GM23338 (cell line): ENCODE measurements at regions not wholly inside any gene's neighbourhood (a gene's known extent, or its start where the extent isn't known, plus 50 kb on each side); places are given as distances from the start of the nearest gene placed in this dataset.

Experiments used
- ATAC-seq: fragments of 200-7000 bp; cut with Tn5 transposase; 3 replicates; pipeline ENCODE4 v1.9.1; 2020
- DNase-seq: peaks from one replicate; pipeline ENCODE4 v3.0.0-alpha.2; 2015; ENCODE audit warnings: low spot score
- H2AFZ ChIP-seq: fragments of 200-600 bp; sonication (generic); 2 replicates; pipeline ENCODE4 v1.8.0; 2016; ENCODE audit warnings: antibody characterized with exemption, mild to moderate bottlenecking, moderate library complexity
- H3F3A ChIP-seq: fragments of 200-600 bp; sonication (generic); replicated peaks from 2 replicates; pipeline ENCODE4 v1.8.0; 2017; ENCODE audit warnings: antibody characterized with exemption, mixed run types, low read depth
- H3K27ac ChIP-seq: fragments of 200-600 bp; sonication (generic); 2 replicates; pipeline ENCODE4 v1.6.1; 2016; ENCODE audit warnings: low read depth
- H3K27me3 ChIP-seq: fragments of 200-600 bp; sonication (generic); 2 replicates; pipeline ENCODE4 v1.8.0; 2016; ENCODE audit warnings: mild to moderate bottlenecking, mixed run types, moderate library complexity; ENCODE audit not compliant: insufficient read depth
- H3K36me3 ChIP-seq: fragments of 200-600 bp; sonication (generic); 2 replicates; pipeline ENCODE4 v1.8.0; 2016; ENCODE audit warnings: mild to moderate bottlenecking; ENCODE audit not compliant: insufficient read depth
- H3K4me1 ChIP-seq: fragments of 200-600 bp; sonication (generic); 2 replicates; pipeline ENCODE4 v1.8.0; 2016; ENCODE audit warnings: mild to moderate bottlenecking, moderate library complexity; ENCODE audit not compliant: insufficient read depth
- H3K4me2 ChIP-seq: fragments of 200-600 bp; sonication (generic); 2 replicates; pipeline ENCODE4 v1.7.1; 2017; ENCODE audit warnings: mixed run types
- H3K4me3 ChIP-seq: fragments of 200-600 bp; sonication (generic); 2 replicates; pipeline ENCODE4 v1.6.1; 2016; ENCODE audit warnings: mixed run types
- H3K79me2 ChIP-seq: fragments of 200-600 bp; sonication (generic); replicated peaks from 2 replicates; pipeline ENCODE4 v1.8.0; 2017; ENCODE audit warnings: mild to moderate bottlenecking; ENCODE audit not compliant: insufficient read depth
- H3K9me2 ChIP-seq: fragments of 200-600 bp; sonication (generic); 2 replicates; pipeline ENCODE4 v1.8.0; 2017; ENCODE audit not compliant: insufficient read depth
- H4K20me1 ChIP-seq: fragments of 200-600 bp; sonication (generic); replicated peaks from 2 replicates; pipeline ENCODE4 v1.8.0; 2017; ENCODE audit warnings: mild to moderate bottlenecking; ENCODE audit not compliant: insufficient read depth
- H3K27ac Mint-ChIP-seq: 2 replicates; pipeline ENCODE4 v1.8.0; 2020; ENCODE audit warnings: inconsistent platforms, mild to moderate bottlenecking, moderate library complexity, mixed read lengths
- H3K27me3 Mint-ChIP-seq: 3 replicates; pipeline ENCODE4 v1.8.0; 2022; ENCODE audit warnings: low read depth, mild to moderate bottlenecking, moderate library complexity, mixed read lengths, inconsistent platforms; ENCODE audit not compliant: insufficient read depth, poor library complexity
- H3K36me3 Mint-ChIP-seq: 3 replicates; pipeline ENCODE4 v1.8.0; 2021; ENCODE audit warnings: low read depth, mild to moderate bottlenecking, inconsistent platforms, moderate library complexity, mixed read lengths
- H3K4me1 Mint-ChIP-seq: 3 replicates; pipeline ENCODE4 v1.8.0; 2020; ENCODE audit warnings: mild to moderate bottlenecking, inconsistent platforms, mixed read lengths
- H3K4me3 Mint-ChIP-seq: 3 replicates; pipeline ENCODE4 v1.8.0; 2021; ENCODE audit warnings: moderate library complexity, mild to moderate bottlenecking, inconsistent platforms, mixed read lengths
- H3K9me3 Mint-ChIP-seq: 3 replicates; pipeline ENCODE4 v1.8.0; 2020; ENCODE audit warnings: moderate library complexity, mild to moderate bottlenecking, inconsistent platforms, mixed read lengths
- CREB1 ChIP-seq: fragments of 250-450 bp; sonication (Bioruptor Pico); IDR thresholded peaks from 2 replicates; pipeline ENCODE4 v1.5.0; 2020; ENCODE audit warnings: low read depth, mild to moderate bottlenecking, moderate library complexity
- CTCF ChIP-seq, 2 experiments: fragments of 200-600 bp in 1 of 2; sonication (generic) in 1 of 2; conservative IDR thresholded peaks; 2 replicates each; pipeline versions ENCODE4 v1.5.1 to v1.6.1; 2016 to 2017; ENCODE audit warnings: antibody characterized with exemption in 2 of 2, low read depth in 2 of 2, mild to moderate bottlenecking in 2 of 2, moderate library complexity in 1 of 2
- ETS1 ChIP-seq: IDR thresholded peaks from 2 replicates; pipeline ENCODE4 v1.6.1; 2016; ENCODE audit warnings: antibody characterized with exemption
- EZH2 ChIP-seq: fragments of 200-600 bp; sonication (generic); IDR thresholded peaks from one replicate; pipeline ENCODE4 v1.8.0; 2017; ENCODE audit warnings: antibody characterized with exemption, mild to moderate bottlenecking, low read depth; ENCODE audit not compliant: unreplicated experiment
- EZH2phosphoT487 ChIP-seq: fragments of 200-600 bp; sonication (generic); IDR thresholded peaks from one replicate; pipeline ENCODE4 v1.8.1; 2018; ENCODE audit warnings: antibody characterized with exemption; ENCODE audit not compliant: unreplicated experiment
- JUNB ChIP-seq: IDR thresholded peaks from one replicate; pipeline ENCODE4 v1.6.1; 2016; ENCODE audit warnings: antibody characterized with exemption; ENCODE audit not compliant: unreplicated experiment
- NANOG ChIP-seq: IDR thresholded peaks from 2 replicates; pipeline ENCODE4 v1.6.1; 2016; ENCODE audit warnings: antibody characterized with exemption, borderline replicate concordance
- POLR2AphosphoS5 ChIP-seq: IDR thresholded peaks from 2 replicates; pipeline ENCODE4 v1.6.1; 2016; ENCODE audit warnings: antibody characterized with exemption, low read depth
- REST ChIP-seq: IDR thresholded peaks from one replicate; pipeline ENCODE4 v1.6.1; 2018; ENCODE audit warnings: antibody characterized with exemption; ENCODE audit not compliant: unreplicated experiment
- STAT1 ChIP-seq: IDR thresholded peaks from one replicate; pipeline ENCODE4 v1.6.1; 2016; ENCODE audit warnings: antibody characterized with exemption; ENCODE audit not compliant: unreplicated experiment
- ZNF114 ChIP-seq: fragments of 250-450 bp; sonication (Bioruptor Pico); IDR thresholded peaks from 2 replicates; pipeline ENCODE4 v1.5.0; 2020; ENCODE audit warnings: mild to moderate bottlenecking, moderate library complexity
- ZNF331 ChIP-seq: fragments of 250-450 bp; sonication (Bioruptor Pico); IDR thresholded peaks from 2 replicates; pipeline ENCODE4 v1.5.0; 2020; ENCODE audit warnings: low read depth, mild to moderate bottlenecking, moderate library complexity
- ZNF462 ChIP-seq: fragments of 250-450 bp; sonication (Bioruptor Pico); IDR thresholded peaks from 2 replicates; pipeline ENCODE4 v1.5.0; 2020; ENCODE audit warnings: mild to moderate bottlenecking, moderate library complexity

GRCh38 chr5:174396541-174396940 is 327.8 kb upstream of the MSX2 start:
- ATAC-seq (no peak), DNase-seq (no peak)
- H3K36me3 ChIP-seq: no peaks in the 10 kb centered on the region
- no peaks in the 10 kb centered on the region for H3K9me3 Mint-ChIP-seq
- H3K27ac ChIP-seq: no peak overlapping the region
- H3K4me1 Mint-ChIP-seq: no peaks in the 10 kb centered on the region
- no peak overlapping the region for H3K4me3 ChIP-seq
- TF ChIP-seq EZH2phosphoT487 (no peak), CREB1 (no peak), ZNF114 (CRISPR knock-in tag) (no peak), ZNF331 (CRISPR knock-in tag) (no peak), CTCF (conservative IDR thresholded peaks at IDR 0.05; ENCODE audit: low read depth in 2 of 2) (no peak), ZNF462 (CRISPR knock-in tag) (no peak), STAT1 (no peak), NANOG (no peak), JUNB (no peak), EZH2 (no peak), ETS1 (no peak), POLR2AphosphoS5 (no peak), REST (no peak)
- no peak overlapping the region for H3K4me3 Mint-ChIP-seq
- no peak overlapping the region for H3K4me2 ChIP-seq
- no peaks in the 10 kb centered on the region for H3K79me2 ChIP-seq
- H3K9me2 ChIP-seq: 0 out of 2 replicates have a peak, but pooled peaks cover 4% of the 10 kb centered on the region
- H3K27me3 Mint-ChIP-seq: peaks cover 2% of the 10 kb centered on the region
- H4K20me1 ChIP-seq: no peaks in the 10 kb centered on the region
- H3K27ac Mint-ChIP-seq: no peak overlapping the region
- no peak overlapping the region for H2AFZ ChIP-seq
- H3F3A ChIP-seq: no peaks in the 10 kb centered on the region
- no peaks in the 10 kb centered on the region for H3K27me3 ChIP-seq
- no peaks in the 10 kb centered on the region for H3K4me1 ChIP-seq
- no peaks in the 10 kb centered on the region for H3K36me3 Mint-ChIP-seq
